ENCODE measurements at regions not wholly inside any gene's neighbourhood (a gene's known extent, or its start where the extent isn't known, plus 50 kb on each side); places are given as distances from the start of the nearest gene placed in this dataset.

DNA sequence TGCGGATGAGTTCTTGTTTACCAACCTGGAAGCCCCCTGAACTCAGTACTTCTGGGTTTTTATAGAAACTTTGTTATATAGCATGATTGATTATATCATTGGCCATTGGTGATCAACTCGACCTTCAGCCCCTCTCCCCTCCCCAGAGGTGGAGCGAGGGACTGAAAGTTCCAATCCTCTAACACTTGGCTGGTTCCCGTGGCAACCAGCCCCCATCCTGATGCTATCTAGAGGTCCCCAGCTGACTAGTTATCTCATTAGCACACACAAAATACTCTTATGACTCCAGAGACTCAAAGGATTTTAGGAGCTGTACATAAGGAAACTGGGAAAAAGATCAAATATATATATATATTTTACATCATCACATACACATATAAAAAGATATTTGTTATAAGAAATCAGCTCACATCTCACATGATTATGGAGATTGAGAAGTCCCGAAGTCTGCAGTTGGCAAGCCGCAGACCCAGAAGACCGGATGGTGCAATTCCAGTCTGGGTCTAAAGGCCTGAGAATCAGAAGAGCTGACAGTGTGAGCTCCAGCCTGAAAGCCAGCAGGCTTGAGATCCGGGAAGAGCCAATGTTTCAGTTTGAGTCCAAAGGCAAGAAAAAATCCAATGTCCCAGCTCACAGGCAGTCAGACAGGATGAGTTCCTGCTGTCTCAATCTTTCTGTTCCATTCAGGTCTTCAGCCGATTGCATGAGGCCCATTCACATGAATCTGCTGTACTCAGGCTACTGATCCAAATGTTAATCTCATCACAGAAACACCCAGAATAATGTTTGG is 179.3 kb upstream of the DTNBP1 start:
- Histone ChIP-seq H3K36me3 (ENCODE audit: control insufficient read depth, insufficient read depth, low read length) (no peaks in the 10 kb centered on the region), H3K9me3 (ENCODE audit: control insufficient read depth, insufficient read depth, low read depth, low read length) (no peaks in the 10 kb centered on the region), H3K27ac (ENCODE audit: low read length) (no peak overlapping the region), H3K4me3 (ENCODE audit: low read depth in 2 of 2, low read length in 2 of 2) (no peak overlapping the region), H3K4me1 (ENCODE audit: control insufficient read depth, insufficient read depth, low read length) (no peaks in the 10 kb centered on the region), H3K27me3 (ENCODE audit: control insufficient read depth, insufficient read depth, low read length) (peaks cover 2% of the 10 kb centered on the region; the same call in 1 of the 2 replicates)
- TF ChIP-seq CTCF (IDR thresholded peaks at IDR 0.05) (no peak), POLR2AphosphoS5 (IDR thresholded peaks at IDR 0.05; ENCODE audit: low read depth, low read length) (no peak), TCF7L2 (IDR thresholded peaks at IDR 0.05; ENCODE audit: low read depth, low read length) (no peak), SIN3A (IDR thresholded peaks at IDR 0.05; ENCODE audit: borderline replicate concordance, insufficient read depth, low read depth, low read length) (no peak)
- TF ChIP-seq, protein P1, sequence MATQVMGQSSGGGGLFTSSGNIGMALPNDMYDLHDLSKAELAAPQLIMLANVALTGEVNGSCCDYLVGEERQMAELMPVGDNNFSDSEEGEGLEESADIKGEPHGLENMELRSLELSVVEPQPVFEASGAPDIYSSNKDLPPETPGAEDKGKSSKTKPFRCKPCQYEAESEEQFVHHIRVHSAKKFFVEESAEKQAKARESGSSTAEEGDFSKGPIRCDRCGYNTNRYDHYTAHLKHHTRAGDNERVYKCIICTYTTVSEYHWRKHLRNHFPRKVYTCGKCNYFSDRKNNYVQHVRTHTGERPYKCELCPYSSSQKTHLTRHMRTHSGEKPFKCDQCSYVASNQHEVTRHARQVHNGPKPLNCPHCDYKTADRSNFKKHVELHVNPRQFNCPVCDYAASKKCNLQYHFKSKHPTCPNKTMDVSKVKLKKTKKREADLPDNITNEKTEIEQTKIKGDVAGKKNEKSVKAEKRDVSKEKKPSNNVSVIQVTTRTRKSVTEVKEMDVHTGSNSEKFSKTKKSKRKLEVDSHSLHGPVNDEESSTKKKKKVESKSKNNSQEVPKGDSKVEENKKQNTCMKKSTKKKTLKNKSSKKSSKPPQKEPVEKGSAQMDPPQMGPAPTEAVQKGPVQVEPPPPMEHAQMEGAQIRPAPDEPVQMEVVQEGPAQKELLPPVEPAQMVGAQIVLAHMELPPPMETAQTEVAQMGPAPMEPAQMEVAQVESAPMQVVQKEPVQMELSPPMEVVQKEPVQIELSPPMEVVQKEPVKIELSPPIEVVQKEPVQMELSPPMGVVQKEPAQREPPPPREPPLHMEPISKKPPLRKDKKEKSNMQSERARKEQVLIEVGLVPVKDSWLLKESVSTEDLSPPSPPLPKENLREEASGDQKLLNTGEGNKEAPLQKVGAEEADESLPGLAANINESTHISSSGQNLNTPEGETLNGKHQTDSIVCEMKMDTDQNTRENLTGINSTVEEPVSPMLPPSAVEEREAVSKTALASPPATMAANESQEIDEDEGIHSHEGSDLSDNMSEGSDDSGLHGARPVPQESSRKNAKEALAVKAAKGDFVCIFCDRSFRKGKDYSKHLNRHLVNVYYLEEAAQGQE (IDR thresholded peaks at IDR 0.05; ENCODE audit: insufficient read depth in 1 of 2, low read depth in 2 of 2, low read length in 1 of 2) = no peak
- BruUV-seq (replicated peaks) = no TSS peak
- DNase-seq (ENCODE audit: low read depth, low spot score) (no peak), ATAC-seq (no peak)
- POLR2A ChIA-PET = no interaction called here
- intact Hi-C loops (cut with micrococcal nuclease; ENCODE audit: unreplicated experiment) = no loop called here
- in situ Hi-C loops (cut with HindIII; ENCODE audit: low pct_unique_long_range_greater_than_20kb, low sequenced_read_pairs) = no loop called here
- CTCF ChIA-PET = no interaction called here

DNA sequence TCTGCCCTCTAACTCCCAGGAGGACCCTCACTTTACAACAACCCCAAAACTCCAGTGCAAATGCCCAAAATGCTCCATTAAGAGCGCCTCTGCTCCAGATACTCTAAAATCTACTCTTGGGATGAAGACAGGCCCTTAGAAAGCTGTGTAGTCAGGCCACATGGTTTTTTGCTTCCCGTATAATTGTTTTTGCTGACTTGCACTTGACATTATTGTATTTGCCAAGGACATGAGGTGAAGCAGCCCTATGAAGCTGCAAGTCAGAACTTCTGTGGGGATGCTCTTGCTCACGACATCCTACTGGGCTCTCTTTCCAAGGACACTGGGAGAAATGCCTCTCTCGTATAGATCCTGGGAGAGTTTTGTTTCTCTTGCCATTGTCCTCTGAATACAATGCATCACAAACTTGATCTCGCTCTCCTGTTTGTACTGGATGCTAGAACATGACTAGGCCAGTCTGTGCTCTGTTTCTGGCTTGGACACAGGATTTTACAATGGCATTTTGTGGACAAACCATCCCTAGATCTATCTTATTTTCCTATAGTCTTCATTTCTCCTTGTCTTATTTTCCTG is 177.2 kb upstream of the DTNBP1 start:
- BruUV-seq (replicated peaks) = no TSS peak
- Histone ChIP-seq H3K27ac (ENCODE audit: low read length) (no peak overlapping the region), H3K36me3 (ENCODE audit: control insufficient read depth, insufficient read depth, low read length) (no peaks in the 10 kb centered on the region), H3K27me3 (ENCODE audit: control insufficient read depth, insufficient read depth, low read length) (peaks cover 2% of the 10 kb centered on the region; the same call in 1 of the 2 replicates), H3K9me3 (ENCODE audit: control insufficient read depth, insufficient read depth, low read depth, low read length) (no peaks in the 10 kb centered on the region), H3K4me1 (ENCODE audit: control insufficient read depth, insufficient read depth, low read length) (no peaks in the 10 kb centered on the region), H3K4me3 (ENCODE audit: low read depth in 2 of 2, low read length in 2 of 2) (no peak overlapping the region)
- ATAC-seq (no peak), DNase-seq (ENCODE audit: low read depth, low spot score) (no peak)
- TF ChIP-seq, protein P1 (IDR thresholded peaks at IDR 0.05; ENCODE audit: insufficient read depth in 1 of 2, low read depth in 2 of 2, low read length in 1 of 2) = no peak
- no peak for TF ChIP-seq POLR2AphosphoS5 (IDR thresholded peaks at IDR 0.05; ENCODE audit: low read depth, low read length)
- no peak for TF ChIP-seq SIN3A (IDR thresholded peaks at IDR 0.05; ENCODE audit: borderline replicate concordance, insufficient read depth, low read depth, low read length)
- TF ChIP-seq TCF7L2 (IDR thresholded peaks at IDR 0.05; ENCODE audit: low read depth, low read length) = no peak
- TF ChIP-seq CTCF (IDR thresholded peaks at IDR 0.05) = no peak
- POLR2A ChIA-PET = no interaction called here
- CTCF ChIA-PET = no interaction called here
- in situ Hi-C loops (cut with HindIII; ENCODE audit: low pct_unique_long_range_greater_than_20kb, low sequenced_read_pairs) = no loop called here
- intact Hi-C loops (cut with micrococcal nuclease; ENCODE audit: unreplicated experiment) = no loop called here

Measured in Panc1 (cell line).